GM12878 (cell line): ENCODE measurements at regions not wholly inside any gene's neighbourhood (a gene's known extent, or its start where the extent isn't known, plus 50 kb on each side); places are given as distances from the start of the nearest gene placed in this dataset.

Source experiments
- ATAC-seq: fragments of 200-7000 bp; cut with Tn5 transposase; 3 replicates; pipeline ENCODE4 v1.9.1; 2020; ENCODE audit warnings: mild to moderate bottlenecking, moderate library complexity
- BruUV-seq: library from RNA; stranded (reverse); fragments of 400-500 nt; replicated peaks from 2 replicates; lab custom pipeline; 2021; lab: Mats Ljungman, UMichigan
- CTCF ChIA-PET: fragments of 300-600 bp; sonication (Branson Sonifier 250); formaldehyde crosslinking; extraction: SDS; loops from one replicate; lab custom pipeline; 2021; ENCODE audit warnings: inconsistent platforms; lab: Yijun Ruan, JAX
- POLR2A ChIA-PET: fragments of 350-600 bp; formaldehyde crosslinking; extraction: SDS; loops from one replicate; lab custom pipeline; 2021; ENCODE audit warnings: inconsistent platforms; lab: Charles Lee
- RAD21 ChIA-PET: fragments of 300-600 bp; sonication (Branson Sonifier 250); formaldehyde crosslinking; loops from one replicate; lab custom pipeline; 2023; ENCODE audit warnings: antibody characterized with exemption; ENCODE audit not compliant: unreplicated experiment; lab: Charles Lee
- SMC1A ChIA-PET: fragments of 300-600 bp; sonication (Branson Sonifier 250); formaldehyde crosslinking; loops from one replicate; lab custom pipeline; 2023; ENCODE audit not compliant: unreplicated experiment, uncharacterized antibody; lab: Charles Lee
- DNase-seq: peaks from one replicate; pipeline ENCODE4 v3.0.0-alpha.2; 2011; ENCODE audit warnings: low read depth, low spot score
- FAIRE-seq: peaks from 3 replicates; lab custom pipeline; 2011; peaks lifted over from hg19 to GRCh38; lab: Jason Lieb, UNC
- H2AFZ ChIP-seq: 2 replicates; pipeline ENCODE4 v1.6.0; 2011; ENCODE audit warnings: low read depth, low read length, control low read depth; ENCODE audit not compliant: control insufficient read depth
- H3K27ac ChIP-seq: 2 replicates; pipeline ENCODE4 v1.5.1; 2011; ENCODE audit warnings: control low read depth; ENCODE audit not compliant: control insufficient read depth, insufficient read depth
- H3K27me3 ChIP-seq, 2 experiments: replicated peaks in 1 of 2; 2 replicates each; pipeline versions ENCODE4 v1.6.0 to v1.6.1; 2011; ENCODE audit warnings: low read length in 1 of 2; ENCODE audit not compliant: control insufficient read depth in 2 of 2, insufficient read depth in 2 of 2
- H3K36me3 ChIP-seq, 2 experiments: 2 replicates each; pipeline ENCODE4 v1.5.1; 2011; ENCODE audit warnings: low read length in 1 of 2; ENCODE audit not compliant: control insufficient read depth in 2 of 2, insufficient read depth in 2 of 2
- H3K4me1 ChIP-seq: 2 replicates; pipeline ENCODE4 v1.6.1; 2011; ENCODE audit warnings: mild to moderate bottlenecking, low read length, moderate library complexity, mixed read lengths; ENCODE audit not compliant: control insufficient read depth, insufficient read depth
- H3K4me2 ChIP-seq: 2 replicates; pipeline ENCODE4 v1.6.0; 2011; ENCODE audit warnings: control low read depth; ENCODE audit not compliant: control insufficient read depth, insufficient read depth
- H3K4me3 ChIP-seq: fragments of 200-600 bp; sonication (generic); 2 replicates; pipeline ENCODE4 v1.5.1; 2016
- H3K79me2 ChIP-seq: 2 replicates; pipeline ENCODE4 v1.6.0; 2011; ENCODE audit warnings: low read length; ENCODE audit not compliant: control insufficient read depth, insufficient read depth
- H3K9ac ChIP-seq: 2 replicates; pipeline ENCODE4 v1.8.0; 2011; ENCODE audit warnings: low read length, control low read depth, mixed read lengths; ENCODE audit not compliant: control insufficient read depth, insufficient read depth
- H3K9me3 ChIP-seq: replicated peaks from 3 replicates; pipeline ENCODE4 v1.5.1; 2011; ENCODE audit warnings: mild to moderate bottlenecking, low read length; ENCODE audit not compliant: control insufficient read depth, insufficient read depth
- H4K20me1 ChIP-seq: 2 replicates; pipeline ENCODE4 v1.6.0; 2011; ENCODE audit not compliant: control insufficient read depth, insufficient read depth
- HDAC2 ChIP-seq: fragments of 200-600 bp; sonication (generic); IDR thresholded peaks from 2 replicates; pipeline ENCODE4 v1.6.1; 2017
- HDAC6 ChIP-seq: fragments of 200-600 bp; sonication (generic); IDR thresholded peaks from one replicate; pipeline ENCODE4 v1.8.0; 2017; ENCODE audit warnings: antibody characterized with exemption; ENCODE audit not compliant: unreplicated experiment
- MXI1 ChIP-seq: fragments of 150-350 bp; IDR thresholded peaks from 2 replicates; pipeline ENCODE4 v1.6.1; 2011; ENCODE audit warnings: low read depth, mild to moderate bottlenecking, inconsistent platforms, low read length, improper control_type of control experiment
- MYC ChIP-seq: IDR thresholded peaks from 2 replicates; pipeline ENCODE4 v1.6.1; 2011; ENCODE audit warnings: mild to moderate bottlenecking, low read length, moderate library complexity, inconsistent platforms; ENCODE audit not compliant: insufficient read depth, insufficient replicate concordance, insufficient read length, severe bottlenecking
- NR2C2 ChIP-seq: IDR thresholded peaks from 2 replicates; pipeline ENCODE4 v1.6.1; 2011; ENCODE audit warnings: borderline replicate concordance, low read depth; ENCODE audit not compliant: control insufficient read depth, insufficient read length
- PAX5 ChIP-seq: IDR thresholded peaks from 2 replicates; pipeline ENCODE4 v1.6.1; 2011; ENCODE audit warnings: low read depth, low read length, borderline replicate concordance
- PML ChIP-seq: IDR thresholded peaks from 2 replicates; pipeline ENCODE4 v1.6.1; 2012; ENCODE audit warnings: low read length, inconsistent platforms
- POU2F2 ChIP-seq: IDR thresholded peaks from 3 replicates; pipeline ENCODE4 v1.6.1; 2011; ENCODE audit warnings: low read depth, mild to moderate bottlenecking, low read length, borderline replicate concordance
- RAD51 ChIP-seq: fragments of 450-650 bp; IDR thresholded peaks from 2 replicates; pipeline ENCODE4 v1.6.1; 2016; ENCODE audit warnings: moderate library complexity, mild to moderate bottlenecking, inconsistent platforms
- ZBTB40 ChIP-seq: fragments of 450-650 bp; IDR thresholded peaks from 2 replicates; pipeline ENCODE4 v1.6.1; 2016; ENCODE audit warnings: mild to moderate bottlenecking, moderate library complexity, borderline replicate concordance
- WGBS: methylation state at CpG from one replicate; pipeline ENCODE4 v1.1.6; 2016; ENCODE audit warnings: low lambda C conversion rate; ENCODE audit not compliant: insufficient replicate concordance, insufficient coverage; ENCODE audit errors: missing lambda C conversion rate; 5-methylcytosine and 5-hydroxymethylcytosine counted together
- in situ Hi-C: fragments of 300-500 bp; cut with MboI; formaldehyde crosslinking; loops from 9 replicates; pipeline ENCODE4 v1.14.3; 2018; ENCODE audit warnings: mixed read lengths
- intact Hi-C: fragments of 100-400 bp; cut with micrococcal nuclease; formaldehyde crosslinking; loops from one replicate; pipeline ENCODE4 v1.14.2; 2022; ENCODE audit not compliant: unreplicated experiment

GRCh38 chr22:48057116-48057835 is 1294.8 kb downstream of the TBC1D22A start:
- Histone ChIP-seq H3K27ac (no peak overlapping the region), H3K27me3 (no peaks in the 10 kb centered on the region), H2AFZ (no peak overlapping the region), H3K4me1 (no peaks in the 10 kb centered on the region), H3K4me2 (no peak overlapping the region), H4K20me1 (no peaks in the 10 kb centered on the region), H3K4me3 (no peak overlapping the region), H3K36me3 (no peaks in the 10 kb centered on the region), H3K9ac (no peak overlapping the region), H3K9me3 (no peaks in the 10 kb centered on the region; the same call in 2 of the 3 replicates), H3K79me2 (no peaks in the 10 kb centered on the region)
- 61% methylated on average over 22 of the region's 22 CpGs for WGBS
- CTCF ChIA-PET: no interaction called here
- SMC1A ChIA-PET: no interaction called here
- TF ChIP-seq PML (no peak), HDAC6 (no peak)
- in situ Hi-C loops: no loop called here
- FAIRE-seq: no peak
- ATAC-seq: no peak
- POLR2A ChIA-PET: no interaction called here
- no peak for DNase-seq
- intact Hi-C loops: no loop called here
- no TSS peak for BruUV-seq
- RAD21 ChIA-PET: no interaction called here

GRCh38 chr22:48055827-48056226 is 1293.4 kb downstream of the TBC1D22A start:
- H3K27me3 ChIP-seq: no peaks in the 10 kb centered on the region
- H3K4me2 ChIP-seq: no peak overlapping the region
- ChIA-PET RAD21 (interaction anchor here (0.5 kb wide), 1 partner anchor 37 kb away, joined by 3 read pairs; no protein-coding TSS in a partner anchor), CTCF (no interaction called here), POLR2A (no interaction called here), SMC1A (no interaction called here)
- WGBS: 67% methylated on average over 11 of the region's 11 CpGs
- intact Hi-C loops: no loop called here
- H3K27ac ChIP-seq: no peak overlapping the region
- no peak for FAIRE-seq
- ATAC-seq: no peak
- H3K36me3 ChIP-seq: no peaks in the 10 kb centered on the region
- TF ChIP-seq MYC (no peak), ZBTB40 (no peak), NR2C2 (no peak), RAD51 (no peak), PAX5 (no peak), MXI1 (no peak), POU2F2 (no peak), HDAC2 (no peak)
- no peak for DNase-seq
- H4K20me1 ChIP-seq: no peaks in the 10 kb centered on the region
- H3K9me3 ChIP-seq: no peaks in the 10 kb centered on the region; the same call in 2 of the 3 replicates
- in situ Hi-C loops: no loop called here
- H3K4me3 ChIP-seq: no peak overlapping the region
- no TSS peak for BruUV-seq
- H3K79me2 ChIP-seq: no peaks in the 10 kb centered on the region
- no peaks in the 10 kb centered on the region for H3K4me1 ChIP-seq
- no peak overlapping the region for H2AFZ ChIP-seq
- H3K9ac ChIP-seq: no peak overlapping the region
